SK-N-SH (cell line): ENCODE measurements at regions not wholly inside any gene's neighbourhood (a gene's known extent, or its start where the extent isn't known, plus 50 kb on each side); places are given as distances from the start of the nearest gene placed in this dataset.
"Not testable (repeated sequence)": the region's sequence is repeated elsewhere in the genome, so short reads cannot be mapped to it uniquely, and the experiment has no call there.

ENCODE experiments used
- CTCF ChIA-PET: fragments of 300-600, 350-600 bp; formaldehyde crosslinking; extraction: SDS; loops from one replicate; lab custom pipeline; 2021; lab: Yijun Ruan, JAX
- POLR2A ChIA-PET: fragments of 350-600 bp; sonication (Branson Sonifier 250); formaldehyde crosslinking; extraction: SDS; loops from one replicate; lab custom pipeline; 2020; ENCODE audit warnings: antibody characterized with exemption, inconsistent platforms; lab: Yijun Ruan, JAX
- DNase-seq: peaks from one replicate; pipeline ENCODE4 v3.0.0; 2012
- H2AFZ ChIP-seq: fragments of 200-600 bp; sonication (generic); 2 replicates; pipeline ENCODE4 v1.8.1; 2016; ENCODE audit warnings: antibody characterized with exemption, mild to moderate bottlenecking, low read depth
- H3F3A ChIP-seq: fragments of 200-600 bp; sonication (generic); replicated peaks from 2 replicates; pipeline ENCODE3; 2016; ENCODE audit warnings: antibody characterized with exemption, mild to moderate bottlenecking; ENCODE audit not compliant: insufficient read depth
- H3K27ac ChIP-seq, 2 experiments: fragments of 200-500 bp in 1 of 2; fragments of 200-600 bp in 1 of 2; sonication (Bioruptor generic) in 1 of 2; sonication (generic), shearing (Covaris generic) in 1 of 2; 2 replicates each; pipeline versions ENCODE4 v1.5.1 to v1.6.1; 2014 to 2016; ENCODE audit warnings: low read depth in 2 of 2, inconsistent platforms in 1 of 2, low read length in 1 of 2, mild to moderate bottlenecking in 1 of 2, mixed read lengths in 1 of 2
- H3K27me3 ChIP-seq: fragments of 200-600 bp; sonication (generic), shearing (Covaris generic); 2 replicates; pipeline ENCODE4 v1.6.1; 2016; ENCODE audit warnings: mixed run types; ENCODE audit not compliant: insufficient read depth
- H3K36me3 ChIP-seq, 2 experiments: fragments of 200-500 bp in 1 of 2; fragments of 200-600 bp in 1 of 2; sonication (Bioruptor generic) in 1 of 2; sonication (generic) in 1 of 2; replicated peaks in 1 of 2; 2 replicates each; pipeline versions ENCODE3 to v1.5.1; 2014 to 2016; ENCODE audit warnings: low read length in 1 of 2, mild to moderate bottlenecking in 1 of 2; ENCODE audit not compliant: insufficient read depth in 2 of 2, control insufficient read depth in 1 of 2
- H3K4me1 ChIP-seq, 2 experiments: fragments of 200-500 bp in 1 of 2; fragments of 200-600 bp in 1 of 2; sonication (Bioruptor generic) in 1 of 2; sonication (generic), shearing (Covaris generic) in 1 of 2; 2 replicates each; pipeline versions ENCODE4 v1.5.1 to v1.6.1; 2014 to 2016; ENCODE audit warnings: low read depth in 1 of 2, low read length in 1 of 2, mixed run types in 1 of 2; ENCODE audit not compliant: insufficient read depth in 2 of 2, control insufficient read depth in 1 of 2
- H3K4me2 ChIP-seq: fragments of 200-600 bp; sonication (generic), shearing (Covaris generic); 2 replicates; pipeline ENCODE4 v1.6.1; 2017; ENCODE audit warnings: mixed run types
- H3K4me3 ChIP-seq, 2 experiments: fragments of 200-500 bp in 1 of 2; fragments of 200-600 bp in 1 of 2; sonication (Bioruptor generic) in 1 of 2; sonication (generic), shearing (Covaris generic) in 1 of 2; 2 replicates each; pipeline versions ENCODE4 v1.5.1 to v1.8.1; 2014 to 2016; ENCODE audit warnings: low read depth in 2 of 2, inconsistent platforms in 1 of 2, low read length in 1 of 2, mild to moderate bottlenecking in 1 of 2, mixed read lengths in 1 of 2, moderate library complexity in 1 of 2
- H3K79me2 ChIP-seq: fragments of 200-600 bp; sonication (generic); 2 replicates; pipeline ENCODE4 v1.8.1; 2017; ENCODE audit warnings: mild to moderate bottlenecking; ENCODE audit not compliant: insufficient read depth
- H3K9ac ChIP-seq: fragments of 200-600 bp; sonication (generic); 2 replicates; pipeline ENCODE4 v1.6.1; 2017; ENCODE audit warnings: mixed run types
- H3K9me2 ChIP-seq: fragments of 200-600 bp; sonication (generic); 2 replicates; pipeline ENCODE4 v1.6.1; 2017; ENCODE audit warnings: mixed run types
- H3K9me3 ChIP-seq: fragments of 200-600 bp; sonication (generic); 2 replicates; pipeline ENCODE4 v1.6.1; 2017; ENCODE audit warnings: mixed run types, mild to moderate bottlenecking, moderate library complexity
- H4K20me1 ChIP-seq: fragments of 200-600 bp; sonication (generic); 2 replicates; pipeline ENCODE4 v1.6.1; 2017; ENCODE audit warnings: mild to moderate bottlenecking, mixed run types; ENCODE audit not compliant: insufficient read depth
- EP300 ChIP-seq, 2 experiments: IDR thresholded peaks; 2 replicates each; pipeline versions ENCODE4 v1.4.0 to v1.6.1; 2012; ENCODE audit warnings: borderline replicate concordance in 1 of 2, low read depth in 1 of 2, low read length in 1 of 2
- EZH2phosphoT487 ChIP-seq: fragments of 200-600 bp; sonication (generic); IDR thresholded peaks from 2 replicates; pipeline ENCODE4 v1.6.1; 2017; ENCODE audit warnings: low read depth, mixed run types, mild to moderate bottlenecking, antibody characterized with exemption, moderate library complexity, borderline replicate concordance
- FOXM1 ChIP-seq: IDR thresholded peaks from 2 replicates; pipeline ENCODE4 v1.4.0; 2012; ENCODE audit warnings: low read depth, mild to moderate bottlenecking
- JUND ChIP-seq: IDR thresholded peaks from 2 replicates; pipeline ENCODE4 v1.4.0; 2012
- RAD21 ChIP-seq: IDR thresholded peaks from 2 replicates; pipeline ENCODE4 v1.6.1; 2012; ENCODE audit warnings: mild to moderate bottlenecking, low read length
- RCOR1 ChIP-seq: fragments of 150-350 bp; IDR thresholded peaks from 2 replicates; pipeline ENCODE4 v1.6.1; 2017; ENCODE audit warnings: antibody characterized with exemption, low read length
- RXRA ChIP-seq: IDR thresholded peaks from 2 replicates; pipeline ENCODE4 v1.4.0; 2012; ENCODE audit warnings: low read depth, mild to moderate bottlenecking, borderline replicate concordance
- TAF1 ChIP-seq: IDR thresholded peaks from 2 replicates; pipeline ENCODE4 v1.6.1; 2012; ENCODE audit warnings: low read depth, mild to moderate bottlenecking, low read length, moderate library complexity, borderline replicate concordance
- TEAD4 ChIP-seq: IDR thresholded peaks from 2 replicates; pipeline ENCODE4 v1.4.0; 2012; ENCODE audit warnings: mild to moderate bottlenecking, borderline replicate concordance; ENCODE audit not compliant: insufficient read depth
- WGBS: methylation state at CpG from one replicate; pipeline ENCODE4 v1.1.6; 2017; ENCODE audit warnings: low lambda C conversion rate; 5-methylcytosine and 5-hydroxymethylcytosine counted together

GRCh38 chr4:75169020-75169419 is 236.1 kb downstream of the PARM1 start (continued):
- no peak for TF ChIP-seq TAF1
- TF ChIP-seq, all 33 proteins: peak for 0

- Histone ChIP-seq H3K4me1 (no peaks in the 10 kb centered on the region), H3K79me2 (no peaks in the 10 kb centered on the region), H2AFZ (no peak overlapping the region), H4K20me1 (no peaks in the 10 kb centered on the region), H3K36me3 (no peaks in the 10 kb centered on the region), H3K9ac (no peak overlapping the region), H3K4me2 (no peak overlapping the region), H3K9me3 (no peaks in the 10 kb centered on the region), H3K9me2 (no peaks in the 10 kb centered on the region), H3K4me3 (no peak overlapping the region)
- POLR2A ChIA-PET = no interaction called here
- CTCF ChIA-PET = no interaction called here
- TF ChIP-seq RAD21 (no peak), JUND (no peak), RXRA (no peak), EZH2phosphoT487 (no peak), RCOR1 (no peak), TAF1 (no peak)
- TF ChIP-seq, all 33 proteins: peak for 0
- Histone ChIP-seq H3K27me3 (no peaks in the 10 kb centered on the region), H3F3A (no peaks in the 10 kb centered on the region), H3K27ac (no peak overlapping the region)
- no peak for DNase-seq
These were observed 235.6 kb downstream of the PARM1 start for GRCh38 chr4:75168548-75168947.

GRCh38 chr4:75165100-75165499 is 232.2 kb downstream of the PARM1 start:
- H3K27ac ChIP-seq, H3K36me3 ChIP-seq, H3K4me2 ChIP-seq, H3K4me3 ChIP-seq, H3K27me3 ChIP-seq, H3K79me2 ChIP-seq, H3K4me1 ChIP-seq, DNase-seq, CTCF ChIA-PET, H3F3A ChIP-seq, H3K9ac ChIP-seq, H3K9me2 ChIP-seq, H4K20me1 ChIP-seq, H2AFZ ChIP-seq, POLR2A ChIA-PET, H3K9me3 ChIP-seq: not testable (repeated sequence)
- 5% methylated on average over 2 of the region's 2 CpGs for WGBS

GRCh38 chr4:75158451-75158850 is 225.5 kb downstream of the PARM1 start:
- H4K20me1 ChIP-seq = no peaks in the 10 kb centered on the region
- no peak overlapping the region for H3K4me3 ChIP-seq
- POLR2A ChIA-PET = no interaction called here
- CTCF ChIA-PET = no interaction called here
- no peaks in the 10 kb centered on the region for H3K9me3 ChIP-seq
- no peak for TF ChIP-seq EP300 (IDR thresholded peaks at IDR 0.05; ENCODE audit: borderline replicate concordance in 1 of 2, low read depth in 1 of 2, low read length in 1 of 2)
- no peak for TF ChIP-seq FOXM1
- TF ChIP-seq TEAD4 = no peak
- H3K9me2 ChIP-seq = no peaks in the 10 kb centered on the region
- H3K4me2 ChIP-seq = no peak overlapping the region
- no peaks in the 10 kb centered on the region for H3F3A ChIP-seq
- H3K36me3 ChIP-seq = no peaks in the 10 kb centered on the region
- DNase-seq = no peak
- H3K27me3 ChIP-seq = no peaks in the 10 kb centered on the region
- 4% methylated on average over 3 of the region's 3 CpGs for WGBS
- H3K79me2 ChIP-seq = no peaks in the 10 kb centered on the region
- H3K27ac ChIP-seq = no peak overlapping the region
- H2AFZ ChIP-seq = no peak overlapping the region
- no peaks in the 10 kb centered on the region for H3K4me1 ChIP-seq
- no peak overlapping the region for H3K9ac ChIP-seq
